ENCODE measurements at regions not wholly inside any gene's neighbourhood (a gene's known extent, or its start where the extent isn't known, plus 50 kb on each side); places are given as distances from the start of the nearest gene placed in this dataset.

- Mint-ChIP-seq H3K9me3 (peaks cover 0 to 2% of the 10 kb centered on the region in 2 donors), H3K4me1 (ENCODE audit: low read depth) (no peaks in the 10 kb centered on the region), H3K27me3 (ENCODE audit: low read depth) (no peaks in the 10 kb centered on the region), H3K4me3 (no peak overlapping the region), H3K36me3 (ENCODE audit: insufficient read depth in 2 of 2) (peaks cover 0 to 1% of the 10 kb centered on the region in 2 donors), H3K27ac (no peak overlapping the region)
- ATAC-seq (replicated peaks in 1 of 2) (no peak), DNase-seq (no peak)
These were observed 352.5 kb downstream of the HDGFL1 start for GRCh38 chr6:22921828-22922227.

DNA sequence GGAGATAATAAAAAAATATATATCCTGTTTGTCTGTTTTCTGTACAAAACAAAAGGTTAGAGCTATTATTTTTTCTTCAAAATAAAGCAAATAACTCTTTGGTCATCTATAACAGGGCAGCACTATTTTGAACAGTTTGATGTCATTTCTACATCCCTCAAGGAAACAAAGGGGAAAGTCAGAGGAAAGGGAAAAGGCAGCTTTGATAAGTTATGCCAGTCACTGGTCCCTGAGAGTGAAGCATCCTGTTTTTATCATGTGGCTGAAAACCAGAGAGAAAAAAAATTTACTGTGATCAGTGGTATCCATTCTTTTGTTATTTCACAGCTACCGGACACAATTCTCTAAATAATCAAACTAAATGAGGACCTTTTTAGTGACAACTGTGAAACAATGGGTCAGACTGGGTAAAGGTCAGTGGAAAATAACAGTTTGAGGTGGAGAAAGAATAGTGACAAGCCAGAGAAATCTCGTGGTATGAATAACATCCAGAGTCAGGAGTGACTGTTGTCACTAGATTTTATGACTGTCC is 356.0 kb downstream of the HDGFL1 start:
- ATAC-seq (replicated peaks in 1 of 2) (no peak), DNase-seq (no peak)
- H3K36me3 Mint-ChIP-seq (ENCODE audit: insufficient read depth in 2 of 2) = no peaks in the 10 kb centered on the region
- no peaks in the 10 kb centered on the region for H3K9me3 Mint-ChIP-seq
- no peak overlapping the region for H3K4me3 Mint-ChIP-seq
- H3K27ac Mint-ChIP-seq = no peak overlapping the region
- H3K4me1 Mint-ChIP-seq (ENCODE audit: low read depth) = no peaks in the 10 kb centered on the region
- no peaks in the 10 kb centered on the region for H3K27me3 Mint-ChIP-seq (ENCODE audit: low read depth)

GRCh38 chr6:22925920-22926789 is 356.8 kb downstream of the HDGFL1 start:
- Mint-ChIP-seq H3K4me1 (ENCODE audit: low read depth) (no peaks in the 10 kb centered on the region), H3K4me3 (no peak overlapping the region), H3K36me3 (ENCODE audit: insufficient read depth in 2 of 2) (no peaks in the 10 kb centered on the region), H3K27me3 (ENCODE audit: low read depth) (no peaks in the 10 kb centered on the region), H3K27ac (no peak overlapping the region), H3K9me3 (no peaks in the 10 kb centered on the region)
- DNase-seq (no peak), ATAC-seq (replicated peaks in 1 of 2) (no peak)

GRCh38 chr6:22926790-22927354 is 357.5 kb downstream of the HDGFL1 start:
- Mint-ChIP-seq H3K4me3 (no peak overlapping the region), H3K36me3 (ENCODE audit: insufficient read depth in 2 of 2) (no peaks in the 10 kb centered on the region), H3K9me3 (no peaks in the 10 kb centered on the region), H3K27ac (no peak overlapping the region), H3K4me1 (ENCODE audit: low read depth) (no peaks in the 10 kb centered on the region), H3K27me3 (ENCODE audit: low read depth) (no peaks in the 10 kb centered on the region)
- no peak for DNase-seq
- no peak for ATAC-seq (replicated peaks in 1 of 2)

GRCh38 chr6:22928775-22929174 is 359.4 kb downstream of the HDGFL1 start:
- DNase-seq (no peak), ATAC-seq (replicated peaks in 1 of 2) (no peak)
- no peaks in the 10 kb centered on the region for H3K4me1 Mint-ChIP-seq (ENCODE audit: low read depth)
- H3K27me3 Mint-ChIP-seq (ENCODE audit: low read depth) = no peaks in the 10 kb centered on the region
- H3K9me3 Mint-ChIP-seq = no peaks in the 10 kb centered on the region
- H3K4me3 Mint-ChIP-seq = no peak overlapping the region
- H3K27ac Mint-ChIP-seq = no peak overlapping the region
- no peaks in the 10 kb centered on the region for H3K36me3 Mint-ChIP-seq (ENCODE audit: insufficient read depth in 2 of 2)

DNA sequence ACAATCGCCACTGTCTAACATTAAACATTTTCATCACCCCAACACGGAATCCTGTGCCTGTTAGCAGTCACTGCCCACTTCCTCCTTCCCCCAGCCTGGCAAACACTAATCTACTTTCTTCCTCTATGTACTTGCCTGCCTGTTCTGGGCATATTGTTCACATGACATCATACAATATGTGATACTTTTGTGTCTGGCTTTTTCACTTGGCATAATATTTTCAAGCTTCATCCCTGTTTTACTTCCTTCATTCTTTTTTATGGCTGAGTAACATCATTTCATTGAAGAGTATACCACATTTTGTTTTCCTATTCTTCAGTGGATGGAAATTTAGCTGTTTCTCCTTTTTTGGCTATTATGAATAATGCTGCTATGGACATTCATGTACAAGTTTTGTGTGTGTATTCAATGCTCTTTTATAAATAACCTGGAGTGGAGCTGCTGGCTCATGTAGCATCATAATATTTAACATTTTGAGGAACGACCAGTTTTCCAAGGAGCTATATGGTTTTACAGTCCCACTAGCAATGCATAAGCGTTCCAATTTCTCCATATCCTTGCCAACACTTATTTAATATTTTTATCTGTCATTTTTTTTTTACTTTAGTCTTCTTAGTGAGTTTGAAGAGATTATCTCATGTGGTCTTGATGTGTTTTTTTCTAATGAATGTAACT is 360.1 kb downstream of the HDGFL1 start:
- Mint-ChIP-seq H3K27me3 (ENCODE audit: low read depth) (no peaks in the 10 kb centered on the region), H3K27ac (no peak overlapping the region), H3K4me3 (no peak overlapping the region), H3K9me3 (no peaks in the 10 kb centered on the region), H3K4me1 (ENCODE audit: low read depth) (no peaks in the 10 kb centered on the region), H3K36me3 (ENCODE audit: insufficient read depth in 2 of 2) (no peaks in the 10 kb centered on the region)
- no peak for ATAC-seq (replicated peaks in 1 of 2)
- DNase-seq = no peak

DNA sequence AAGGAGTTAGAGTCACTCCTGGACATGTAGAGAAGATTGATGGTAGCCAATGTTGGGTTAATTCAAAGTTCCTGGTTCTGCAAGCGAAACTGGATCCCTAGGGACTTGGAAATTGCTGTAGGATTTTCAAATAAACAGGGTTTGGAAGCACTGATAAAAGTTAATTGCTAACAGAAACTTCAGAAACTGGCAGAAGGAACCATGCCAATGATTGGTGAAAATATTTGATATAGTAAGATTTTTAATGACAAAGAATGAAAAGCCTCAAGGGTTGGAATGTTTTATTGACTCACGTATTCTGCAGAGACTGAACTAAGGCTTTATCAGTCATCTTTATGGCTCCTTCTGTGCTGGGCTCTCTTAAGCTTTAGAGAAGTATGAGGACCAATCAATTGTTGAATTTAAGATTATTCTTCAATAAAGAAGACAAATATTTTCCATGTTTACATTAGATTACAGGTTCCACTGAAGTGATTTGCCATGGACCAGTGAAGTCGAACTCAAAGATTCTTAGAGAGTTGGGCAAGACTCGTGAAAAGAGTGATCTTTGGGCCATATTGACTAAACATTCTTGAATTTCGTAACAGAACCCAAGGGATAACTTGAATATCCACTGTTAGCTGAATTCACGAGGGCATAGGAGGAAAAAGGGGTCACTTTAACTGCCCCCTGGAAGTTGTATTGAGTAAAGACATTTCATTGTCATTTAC is 371.4 kb downstream of the HDGFL1 start:
- Mint-ChIP-seq H3K27me3 (ENCODE audit: low read depth) (no peaks in the 10 kb centered on the region), H3K36me3 (ENCODE audit: insufficient read depth in 2 of 2) (no peaks in the 10 kb centered on the region), H3K9me3 (peaks cover 0 to 5% of the 10 kb centered on the region in 2 donors), H3K4me1 (ENCODE audit: low read depth) (no peaks in the 10 kb centered on the region), H3K27ac (no peak overlapping the region), H3K4me3 (no peak overlapping the region)
- ATAC-seq (replicated peaks in 1 of 2) = no peak
- no peak for DNase-seq

DNA sequence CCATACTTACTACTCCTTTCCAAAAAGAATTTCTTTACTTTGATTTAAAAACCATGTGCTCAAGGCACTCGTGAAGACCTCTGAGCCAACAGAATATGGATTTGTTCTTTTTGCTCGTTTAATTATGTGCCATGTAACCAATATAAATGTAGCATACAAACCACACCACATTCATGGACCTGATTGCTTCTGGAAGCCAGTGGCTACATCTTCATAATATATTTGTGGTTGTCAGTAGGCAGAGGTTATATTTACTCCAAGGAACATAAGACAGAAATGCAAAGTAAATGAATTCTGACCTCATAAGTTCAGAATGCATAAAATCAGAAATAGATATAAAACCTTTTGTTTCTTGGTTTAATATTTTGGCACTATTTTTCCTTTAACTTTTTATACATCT is 373.0 kb downstream of the HDGFL1 start:
- peaks cover 0 to 5% of the 10 kb centered on the region in 2 donors for H3K9me3 Mint-ChIP-seq
- DNase-seq = no peak
- H3K27ac Mint-ChIP-seq = no peak overlapping the region
- H3K36me3 Mint-ChIP-seq (ENCODE audit: insufficient read depth in 2 of 2) = no peaks in the 10 kb centered on the region
- no peaks in the 10 kb centered on the region for H3K27me3 Mint-ChIP-seq (ENCODE audit: low read depth)
- H3K4me1 Mint-ChIP-seq (ENCODE audit: low read depth) = no peaks in the 10 kb centered on the region
- ATAC-seq (replicated peaks in 1 of 2) = no peak
- H3K4me3 Mint-ChIP-seq = no peak overlapping the region

DNA sequence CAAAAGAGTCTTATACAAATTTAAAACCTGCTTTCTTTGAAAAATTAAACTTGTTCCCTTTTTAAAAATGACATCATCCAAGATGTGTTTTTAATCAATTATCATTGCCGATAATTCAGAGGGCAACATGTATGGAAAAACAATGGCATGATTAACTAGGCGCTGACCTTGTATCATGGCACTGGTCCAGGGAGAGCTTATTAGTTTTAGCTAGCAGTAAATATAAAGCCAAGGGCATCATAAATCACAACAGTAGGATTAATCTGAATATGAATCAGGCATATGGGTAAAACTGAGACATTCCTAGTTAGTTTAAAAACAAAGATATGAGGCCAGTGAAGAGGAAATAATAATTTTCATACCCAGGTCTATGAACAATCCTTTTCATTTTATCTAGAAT is 374.0 kb downstream of the HDGFL1 start:
- ATAC-seq (replicated peaks in 1 of 2) (no peak), DNase-seq (no peak)
- no peaks in the 10 kb centered on the region for H3K36me3 Mint-ChIP-seq (ENCODE audit: insufficient read depth in 2 of 2)
- H3K4me1 Mint-ChIP-seq (ENCODE audit: low read depth) = no peaks in the 10 kb centered on the region
- H3K27me3 Mint-ChIP-seq (ENCODE audit: low read depth) = no peaks in the 10 kb centered on the region
- no peak overlapping the region for H3K4me3 Mint-ChIP-seq
- no peak overlapping the region for H3K27ac Mint-ChIP-seq
- H3K9me3 Mint-ChIP-seq = peaks cover 0 to 3% of the 10 kb centered on the region in 2 donors

DNA sequence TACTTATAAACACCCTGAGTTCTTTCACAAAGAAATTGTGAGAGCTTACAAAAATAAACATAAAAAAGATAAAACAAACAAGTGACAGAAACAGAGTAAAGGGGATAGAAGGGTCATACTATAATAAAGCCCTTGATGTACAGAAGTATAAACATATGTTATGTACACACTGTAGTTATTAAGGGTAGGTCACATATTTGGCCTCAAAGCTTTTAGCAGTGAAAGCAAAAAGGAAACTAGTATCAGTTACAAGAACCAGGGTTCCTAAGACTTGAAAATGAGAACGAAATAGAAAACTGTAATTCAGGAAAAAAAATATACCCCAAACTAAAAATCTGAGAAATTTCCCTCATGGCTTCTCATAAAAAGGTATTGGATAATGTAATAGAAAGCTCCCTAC is 380.6 kb downstream of the HDGFL1 start:
- no peak for DNase-seq
- ATAC-seq (replicated peaks in 1 of 2) = no peak
- Mint-ChIP-seq H3K4me1 (ENCODE audit: low read depth) (peaks cover 7% of the 10 kb centered on the region), H3K4me3 (no peak overlapping the region), H3K27me3 (ENCODE audit: low read depth) (no peaks in the 10 kb centered on the region), H3K36me3 (ENCODE audit: insufficient read depth in 2 of 2) (no peaks in the 10 kb centered on the region), H3K9me3 (no peaks in the 10 kb centered on the region), H3K27ac (no peak overlapping the region)

DNA sequence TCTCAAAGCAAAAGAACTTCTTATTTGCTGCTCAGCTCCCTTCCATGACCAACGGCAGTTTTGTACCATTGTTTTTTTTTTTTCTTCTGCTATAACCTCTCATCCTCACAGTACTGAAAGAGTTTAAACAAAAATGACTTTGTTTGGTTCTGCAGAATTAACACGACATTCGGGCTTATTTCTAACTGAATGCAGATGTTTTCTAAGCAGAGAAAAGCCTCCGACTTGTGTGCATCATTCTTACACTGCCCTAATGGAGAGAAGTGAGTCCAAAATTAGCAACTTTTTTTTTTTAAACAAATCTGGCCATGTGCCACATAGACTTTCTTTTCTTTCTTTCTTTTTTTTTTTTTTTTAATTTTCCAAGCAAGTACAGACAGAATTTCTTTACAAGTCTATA is 382.7 kb downstream of the HDGFL1 start:
- no peaks in the 10 kb centered on the region for H3K27me3 Mint-ChIP-seq (ENCODE audit: low read depth)
- peaks cover 12% of the 10 kb centered on the region for H3K4me1 Mint-ChIP-seq (ENCODE audit: low read depth)
- no peak for DNase-seq
- ATAC-seq (replicated peaks in 1 of 2) = no peak
- no peak overlapping the region for H3K27ac Mint-ChIP-seq
- no peak overlapping the region for H3K4me3 Mint-ChIP-seq
- H3K9me3 Mint-ChIP-seq = no peaks in the 10 kb centered on the region
- no peaks in the 10 kb centered on the region for H3K36me3 Mint-ChIP-seq (ENCODE audit: insufficient read depth in 2 of 2)

DNA sequence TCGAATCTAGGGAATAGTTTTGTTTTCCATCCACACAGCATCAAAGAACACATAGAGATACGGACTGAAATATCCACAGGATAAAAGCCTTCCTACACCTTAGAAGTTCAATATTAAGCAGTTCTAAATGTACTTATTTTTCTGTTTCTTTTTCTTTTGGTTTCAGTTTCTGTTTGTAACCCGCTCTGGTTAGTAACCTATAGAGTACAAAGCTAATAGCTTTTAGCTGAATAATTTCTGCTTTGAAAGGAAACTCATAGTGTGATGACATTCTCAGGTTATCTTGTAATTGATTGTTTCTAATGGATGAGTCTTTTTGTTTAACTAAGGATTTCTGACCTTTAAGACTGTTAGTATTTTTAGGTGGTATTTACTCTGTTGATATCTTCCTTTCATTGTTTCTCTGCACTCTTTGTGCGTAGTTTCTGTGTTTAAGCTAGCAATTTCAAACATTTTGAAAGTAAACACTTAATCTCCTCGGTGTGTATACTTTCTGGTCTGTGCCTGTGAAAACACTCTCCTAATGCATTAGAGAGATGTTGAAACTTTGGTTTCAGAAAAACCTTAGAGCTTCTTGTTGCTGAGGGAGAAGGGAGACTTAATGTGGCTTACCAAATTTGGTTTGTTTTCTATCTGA is 385.5 kb downstream of the HDGFL1 start:
- Mint-ChIP-seq H3K4me3 (peak overlapping the region; percentile 64 to 84), H3K4me1 (ENCODE audit: low read depth) (peaks cover 19% of the 10 kb centered on the region), H3K36me3 (ENCODE audit: insufficient read depth in 2 of 2) (peaks cover 1 to 7% of the 10 kb centered on the region in 2 donors), H3K27me3 (ENCODE audit: low read depth) (no peaks in the 10 kb centered on the region), H3K9me3 (peaks cover 5 to 8% of the 10 kb centered on the region in 2 donors), H3K27ac (peak overlapping the region; percentile 89)
- no peak for DNase-seq
- peak; percentile 41 to 52 for ATAC-seq (replicated peaks in 1 of 2)

All from activated T-cell treated with anti-CD3 and anti-CD28 coated beads, Interleukin-2, amount 50 U/mL, for 72 hours (primary cell).